GM23248 (cell line): ENCODE measurements at regions not wholly inside any gene's neighbourhood (a gene's known extent, or its start where the extent isn't known, plus 50 kb on each side); places are given as distances from the start of the nearest gene placed in this dataset.
A peak's percentile ranks its signal among the peaks of the same experiment; 100 is the strongest.
"Not testable (repeated sequence)": the region's sequence is repeated elsewhere in the genome, so short reads cannot be mapped to it uniquely, and the experiment has no call there.

Source experiments
- DNase-seq: peaks from one replicate; pipeline ENCODE4 v3.0.0-alpha.2; 2015
- H2AFZ ChIP-seq: fragments of 200-600 bp; sonication (generic); 2 replicates; pipeline ENCODE4 v1.6.1; 2016; ENCODE audit warnings: antibody characterized with exemption
- H3F3A ChIP-seq: fragments of 200-600 bp; sonication (generic); 2 replicates; pipeline ENCODE4 v1.6.1; 2016; ENCODE audit warnings: mild to moderate bottlenecking, antibody characterized with exemption, mixed run types; ENCODE audit not compliant: insufficient read depth
- H3K27ac ChIP-seq: fragments of 200-600 bp; sonication (generic); 2 replicates; pipeline ENCODE4 v1.5.1; 2016; ENCODE audit warnings: mild to moderate bottlenecking
- H3K27me3 ChIP-seq: fragments of 200-600 bp; sonication (generic); replicated peaks from 2 replicates; pipeline ENCODE4 v1.6.1; 2016; ENCODE audit warnings: mild to moderate bottlenecking; ENCODE audit not compliant: insufficient read depth
- H3K36me3 ChIP-seq: fragments of 200-600 bp; sonication (generic); 2 replicates; pipeline ENCODE4 v1.6.1; 2016; ENCODE audit warnings: low read depth, mild to moderate bottlenecking
- H3K4me1 ChIP-seq: fragments of 200-600 bp; sonication (generic); 2 replicates; pipeline ENCODE4 v1.6.1; 2016; ENCODE audit warnings: mild to moderate bottlenecking; ENCODE audit not compliant: insufficient read depth
- H3K4me2 ChIP-seq: fragments of 200-600 bp; sonication (generic); one replicate; pipeline ENCODE4 v1.6.1; 2016; ENCODE audit warnings: mild to moderate bottlenecking; ENCODE audit not compliant: unreplicated experiment
- H3K4me3 ChIP-seq: fragments of 200-600 bp; sonication (generic); 2 replicates; pipeline ENCODE4 v1.5.1; 2016; ENCODE audit warnings: mild to moderate bottlenecking
- H3K79me2 ChIP-seq: fragments of 200-600 bp; sonication (generic); 2 replicates; pipeline ENCODE4 v1.6.1; 2016; ENCODE audit warnings: mild to moderate bottlenecking; ENCODE audit not compliant: insufficient read depth
- H3K9ac ChIP-seq: fragments of 200-600 bp; sonication (generic); 2 replicates; pipeline ENCODE4 v1.6.1; 2016; ENCODE audit warnings: mild to moderate bottlenecking
- H3K9me2 ChIP-seq: fragments of 200-600 bp; sonication (generic); 2 replicates; pipeline ENCODE4 v1.6.1; 2016; ENCODE audit warnings: mixed run types, mild to moderate bottlenecking, moderate library complexity; ENCODE audit not compliant: insufficient read depth
- H3K9me3 ChIP-seq: fragments of 200-600 bp; sonication (generic); one replicate; pipeline ENCODE4 v1.6.1; 2017; ENCODE audit warnings: low read depth
- H4K20me1 ChIP-seq: fragments of 200-600 bp; sonication (generic); 2 replicates; pipeline ENCODE4 v1.6.0; 2016; ENCODE audit not compliant: insufficient read depth
- EZH2 ChIP-seq: fragments of 200-600 bp; sonication (generic); IDR thresholded peaks from 2 replicates; pipeline ENCODE4 v1.6.1; 2018; ENCODE audit warnings: antibody characterized with exemption, mild to moderate bottlenecking; ENCODE audit not compliant: insufficient read depth, poor library complexity, severe bottlenecking
- EZH2phosphoT487 ChIP-seq: fragments of 200-600 bp; sonication (generic); IDR thresholded peaks from 2 replicates; pipeline ENCODE4 v1.6.1; 2018; ENCODE audit warnings: antibody characterized with exemption, moderate library complexity, mild to moderate bottlenecking, low read depth; ENCODE audit not compliant: insufficient read depth
- WGBS, 2 experiments: methylation state at CpG; one replicate each; pipeline ENCODE4 v1.1.6; 2015 to 2017; ENCODE audit warnings: low lambda C conversion rate in 2 of 2, low coverage in 1 of 2; ENCODE audit errors: missing lambda C conversion rate in 2 of 2; 5-methylcytosine and 5-hydroxymethylcytosine counted together
- in situ Hi-C: fragments of 300-500 bp; cut with MboI; formaldehyde crosslinking; loops from 2 replicates; pipeline ENCODE4 v1.15.0; 2020

DNA sequence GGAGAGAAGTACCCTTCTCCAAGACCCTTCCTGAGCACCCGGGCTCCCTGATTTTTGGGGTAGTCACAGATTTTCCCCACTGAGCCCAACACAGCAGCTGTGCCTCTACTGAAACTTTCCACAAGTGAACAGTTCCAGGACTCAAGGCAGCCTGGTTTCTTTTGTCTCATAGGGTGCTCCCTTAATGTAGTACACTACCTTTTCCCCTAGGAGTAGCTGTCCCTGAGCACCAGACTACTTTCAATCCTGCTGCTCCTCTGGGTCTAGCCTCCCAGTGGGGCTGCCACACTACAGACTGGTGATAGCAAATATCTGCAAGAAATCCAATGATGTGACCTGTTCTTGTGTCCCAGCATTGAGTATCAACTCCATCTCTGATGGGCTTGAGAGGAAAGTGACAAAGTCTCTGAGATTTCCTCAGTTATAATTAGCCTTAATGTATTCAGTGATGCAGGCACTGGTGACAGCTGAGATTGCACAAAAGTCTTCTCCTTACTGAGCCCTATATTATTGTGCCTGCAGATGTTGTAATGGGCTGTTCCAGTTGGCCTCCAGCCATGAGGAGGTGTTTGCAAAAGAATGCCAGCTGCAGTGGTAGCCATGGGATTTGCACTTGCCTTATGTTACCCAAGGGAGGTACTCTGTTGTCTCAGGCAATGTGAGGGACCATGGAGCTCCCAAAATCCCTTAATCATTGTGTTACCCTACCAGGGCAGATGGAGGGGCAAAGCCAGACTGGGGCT is 1802.5 kb downstream of the EFNA5 start:
- TF ChIP-seq EZH2 (no peak), EZH2phosphoT487 (no peak)
- Histone ChIP-seq H3K9me2 (no peaks in the 10 kb centered on the region), H3K79me2 (no peaks in the 10 kb centered on the region), H3K4me3 (no peak overlapping the region), H3K9me3 (no peaks in the 10 kb centered on the region), H2AFZ (no peak overlapping the region), H3K9ac (no peak overlapping the region), H4K20me1 (no peaks in the 10 kb centered on the region), H3K4me2 (no peak overlapping the region), H3K27ac (no peak overlapping the region), H3F3A (no peaks in the 10 kb centered on the region), H3K4me1 (no peaks in the 10 kb centered on the region), H3K36me3 (no peaks in the 10 kb centered on the region), H3K27me3 (no peaks in the 10 kb centered on the region)
- in situ Hi-C loops: no loop called here
- DNase-seq: peak; percentile 2
- WGBS, 2 experiments: 62 to 64% methylated on average over 1 of the region's 1 CpG

DNA sequence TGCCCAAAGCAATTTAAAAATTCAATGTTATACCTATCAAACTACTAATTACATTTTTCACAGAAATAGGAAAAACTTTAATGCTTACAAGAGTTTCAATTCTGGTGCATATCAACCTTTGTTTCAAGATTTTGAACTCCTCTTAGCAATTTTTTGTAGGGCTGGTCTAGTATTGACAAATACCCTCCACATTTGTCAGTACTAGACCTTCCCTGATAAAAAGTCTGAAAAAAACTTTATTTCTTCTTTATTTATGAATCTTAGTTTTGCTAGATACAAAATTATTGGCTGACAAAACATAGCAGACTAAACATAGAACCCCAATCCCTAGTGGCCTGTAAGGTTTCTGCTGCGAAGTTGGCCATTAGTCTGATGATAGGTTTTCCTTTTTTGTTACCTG is 1804.9 kb downstream of the EFNA5 start:
- Histone ChIP-seq H3F3A (no peaks in the 10 kb centered on the region), H3K4me3 (no peak overlapping the region), H3K9ac (no peak overlapping the region), H3K36me3 (no peaks in the 10 kb centered on the region), H4K20me1 (no peaks in the 10 kb centered on the region), H3K27me3 (no peaks in the 10 kb centered on the region), H3K27ac (no peak overlapping the region), H3K4me1 (no peaks in the 10 kb centered on the region), H3K4me2 (no peak overlapping the region), H3K9me2 (no peaks in the 10 kb centered on the region), H3K79me2 (no peaks in the 10 kb centered on the region), H2AFZ (no peak overlapping the region), H3K9me3 (no peaks in the 10 kb centered on the region)
- DNase-seq: no peak
- WGBS, 2 experiments: 70 to 73% methylated on average over 1 of the region's 1 CpG
- in situ Hi-C loops: no loop called here
- no peak for TF ChIP-seq EZH2phosphoT487
- no peak for TF ChIP-seq EZH2

DNA sequence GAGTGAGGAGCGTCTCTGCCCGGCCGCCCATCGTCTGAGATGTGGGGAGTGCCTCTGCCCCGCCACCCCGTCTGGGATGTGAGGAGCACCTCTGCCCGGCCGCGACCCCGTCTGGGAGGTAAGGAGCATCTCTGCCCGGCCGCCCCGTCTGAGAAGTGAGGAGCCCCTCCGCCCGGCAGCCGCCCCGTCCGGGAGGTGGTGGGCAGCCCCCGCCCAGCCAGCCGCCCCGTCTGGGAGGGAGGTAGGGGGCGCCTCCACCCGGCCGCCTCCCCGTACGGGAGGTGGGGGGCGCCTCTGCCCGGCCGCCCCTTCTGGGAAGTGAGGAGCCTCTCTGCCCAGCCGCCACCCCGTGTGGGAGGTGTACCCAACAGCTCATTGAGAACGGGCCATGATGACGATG is 1811.4 kb downstream of the EFNA5 start:
- H3K27ac ChIP-seq, H3F3A ChIP-seq, DNase-seq, H3K9me2 ChIP-seq, H3K9ac ChIP-seq, H3K4me2 ChIP-seq, H3K36me3 ChIP-seq, H3K79me2 ChIP-seq, H3K9me3 ChIP-seq, in situ Hi-C loops, H3K4me3 ChIP-seq, H4K20me1 ChIP-seq, H3K27me3 ChIP-seq, H3K4me1 ChIP-seq, H2AFZ ChIP-seq: not testable (repeated sequence)
- 90 to 92% methylated on average over 9 to 26 of the region's 33 CpGs for WGBS, 2 experiments

DNA sequence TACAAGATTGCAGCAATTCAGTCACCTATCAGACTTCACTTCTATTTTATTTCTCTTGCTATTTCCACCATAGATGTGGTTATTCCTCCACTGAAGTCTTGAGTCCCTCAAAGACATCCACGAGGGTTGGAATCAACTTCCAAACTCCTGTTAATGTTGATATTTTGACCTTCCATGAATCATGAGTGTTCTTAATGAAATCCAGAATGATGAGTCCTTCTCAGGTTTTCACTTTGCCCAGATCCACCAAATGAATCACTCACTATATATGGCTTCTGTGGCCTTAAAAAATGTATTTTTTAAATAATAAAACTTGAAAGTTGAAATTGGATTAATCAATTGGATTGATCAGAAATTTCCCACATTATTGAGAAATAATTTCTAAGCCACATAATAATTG is 1821.0 kb downstream of the EFNA5 start:
- 0% methylated on average over 1 of the region's 1 CpG for WGBS, 2 experiments

DNA sequence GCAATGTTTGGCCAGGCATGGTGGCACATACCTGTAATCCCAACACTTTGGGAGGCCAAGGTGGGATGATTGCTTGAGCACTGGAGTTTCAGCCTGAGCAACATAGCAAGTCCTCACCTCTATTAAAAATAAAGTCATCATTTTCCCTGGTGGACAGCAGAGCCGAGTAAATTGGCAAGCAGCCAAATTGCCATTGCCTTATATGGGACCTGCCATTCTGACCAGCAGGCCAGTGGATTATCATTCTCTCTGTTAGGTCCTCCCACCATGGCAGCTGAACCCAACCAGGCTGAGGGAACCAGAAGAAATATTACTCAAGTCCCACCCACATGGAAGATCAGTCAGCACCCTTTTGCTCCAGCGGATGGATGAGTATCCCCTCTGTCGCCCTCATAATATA is 1829.9 kb downstream of the EFNA5 start:
- no peaks in the 10 kb centered on the region for H3K9me2 ChIP-seq
- H2AFZ ChIP-seq: no peak overlapping the region
- in situ Hi-C loops: no loop called here
- no peak overlapping the region for H3K4me2 ChIP-seq
- no peak overlapping the region for H3K4me3 ChIP-seq
- H3K27me3 ChIP-seq: no peaks in the 10 kb centered on the region
- H3K4me1 ChIP-seq: peaks cover 14% of the 10 kb centered on the region
- H3K9me3 ChIP-seq: no peaks in the 10 kb centered on the region
- H3K9ac ChIP-seq: no peak overlapping the region
- TF ChIP-seq EZH2 (no peak), EZH2phosphoT487 (no peak)
- no peaks in the 10 kb centered on the region for H4K20me1 ChIP-seq
- H3K79me2 ChIP-seq: no peaks in the 10 kb centered on the region
- H3K36me3 ChIP-seq: no peaks in the 10 kb centered on the region
- 67 to 86% methylated on average over 3 of the region's 3 CpGs for WGBS, 2 experiments
- 0 out of 2 replicates have a peak, but pooled peaks cover 7% of the 10 kb centered on the region for H3F3A ChIP-seq
- peak; percentile 3 for DNase-seq
- H3K27ac ChIP-seq: no peak overlapping the region

More for the DNA sequence above, 1821.0 kb downstream of the EFNA5 start:
- Histone ChIP-seq H3K4me1 (no peaks in the 10 kb centered on the region), H3K4me2 (no peak overlapping the region), H3K27me3 (no peaks in the 10 kb centered on the region), H3K9me3 (no peaks in the 10 kb centered on the region), H3F3A (no peaks in the 10 kb centered on the region), H2AFZ (no peak overlapping the region), H3K27ac (no peak overlapping the region), H3K79me2 (no peaks in the 10 kb centered on the region), H3K4me3 (no peak overlapping the region), H4K20me1 (no peaks in the 10 kb centered on the region), H3K9ac (no peak overlapping the region), H3K36me3 (no peaks in the 10 kb centered on the region), H3K9me2 (no peaks in the 10 kb centered on the region)
- peak; percentile 41 for DNase-seq
- in situ Hi-C loops: no loop called here
- no peak for TF ChIP-seq EZH2phosphoT487
- TF ChIP-seq EZH2: no peak
